AG04449 (cell line): ENCODE measurements at regions not wholly inside any gene's neighbourhood (a gene's known extent, or its start where the extent isn't known, plus 50 kb on each side); places are given as distances from the start of the nearest gene placed in this dataset.

ENCODE experiments used
- CTCF ChIA-PET: fragments of 350-600 bp; formaldehyde crosslinking; extraction: SDS; loops from one replicate; lab custom pipeline; 2021; ENCODE audit warnings: antibody characterized with exemption; lab: Yijun Ruan, JAX
- POLR2A ChIA-PET: fragments of 400-600, 350-600 bp; formaldehyde crosslinking; extraction: SDS; loops from one replicate; lab custom pipeline; 2020; ENCODE audit warnings: antibody characterized with exemption, inconsistent platforms; lab: Yijun Ruan, JAX
- DNase-seq: peaks from one replicate; pipeline ENCODE4 v3.0.0-alpha.2; 2010; ENCODE audit warnings: low read depth, low spot score
- H3K4me3 ChIP-seq: 2 replicates; pipeline ENCODE4 v1.5.1; 2011; ENCODE audit warnings: low read depth, mild to moderate bottlenecking, control low read depth, low read length
- TF ChIP-seq, protein P1 (sequence below): IDR thresholded peaks from one replicate; pipeline ENCODE4 v1.5.1; 2011; ENCODE audit warnings: mild to moderate bottlenecking, moderate library complexity, low read length, control low read depth, inconsistent platforms; ENCODE audit not compliant: insufficient read depth; ENCODE audit errors: missing control alignments

DNA sequence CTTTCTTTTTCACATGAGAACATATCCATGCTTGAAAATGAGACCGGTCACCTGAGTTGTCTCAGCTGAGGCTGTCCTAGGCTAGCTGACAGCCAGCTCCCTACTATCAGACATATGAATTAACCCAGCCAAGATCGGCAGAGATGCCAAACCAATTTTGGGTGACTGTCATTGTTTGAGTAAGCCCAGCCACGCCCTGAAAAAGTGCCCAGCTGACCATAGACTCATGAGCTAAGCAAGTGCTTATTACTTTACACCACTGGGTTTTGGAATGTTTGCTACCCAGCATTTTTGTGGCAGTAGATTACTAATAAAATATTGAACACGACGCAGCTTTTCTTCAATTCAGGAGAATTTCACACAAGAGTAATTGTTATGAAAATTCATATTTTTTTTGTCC, 265.2 kb upstream of the LYZL1 start:
- CTCF ChIA-PET, result interaction anchor here (1.3 to 2.6 kb wide), 2 partner anchors 11 to 28 kb away, joined by 3 to 7 read pairs; no protein-coding TSS in a partner anchor
- POLR2A ChIA-PET, result no interaction called here

DNA sequence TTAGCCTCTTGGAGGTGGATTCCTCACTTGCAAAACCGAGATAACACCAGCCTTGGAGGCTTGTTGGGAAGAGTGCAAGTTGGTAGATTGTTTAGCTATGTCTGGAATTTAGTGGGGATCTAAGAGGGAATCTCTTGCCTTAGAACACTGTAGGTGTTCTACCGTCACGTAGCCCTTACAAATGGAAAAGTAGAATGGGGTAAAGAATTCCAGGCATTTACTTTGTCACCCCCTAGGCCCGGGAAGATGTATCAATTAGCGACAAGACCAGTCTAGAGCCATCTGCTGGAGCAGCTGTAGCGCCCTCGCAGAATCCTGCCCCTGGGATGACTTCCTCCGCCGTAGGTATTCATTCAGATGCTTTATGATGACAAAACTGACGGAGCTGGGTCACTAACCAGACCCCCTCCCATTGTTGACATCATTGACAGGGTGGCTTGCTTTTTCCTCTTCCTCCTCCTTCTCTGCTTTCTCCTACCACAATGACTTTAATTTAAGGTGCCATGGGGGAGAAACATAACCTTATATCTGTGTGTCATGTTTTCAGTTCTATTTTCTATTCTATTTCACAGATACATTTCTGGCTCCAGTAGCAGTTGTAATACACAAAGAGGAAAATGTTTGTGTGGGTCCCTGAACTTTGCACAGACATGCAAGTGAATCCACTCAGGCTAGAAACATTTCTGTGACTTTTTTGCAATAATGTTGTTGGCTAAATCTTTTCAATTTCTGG, 262.6 kb upstream of the LYZL1 start:
- TF ChIP-seq, protein P1, sequence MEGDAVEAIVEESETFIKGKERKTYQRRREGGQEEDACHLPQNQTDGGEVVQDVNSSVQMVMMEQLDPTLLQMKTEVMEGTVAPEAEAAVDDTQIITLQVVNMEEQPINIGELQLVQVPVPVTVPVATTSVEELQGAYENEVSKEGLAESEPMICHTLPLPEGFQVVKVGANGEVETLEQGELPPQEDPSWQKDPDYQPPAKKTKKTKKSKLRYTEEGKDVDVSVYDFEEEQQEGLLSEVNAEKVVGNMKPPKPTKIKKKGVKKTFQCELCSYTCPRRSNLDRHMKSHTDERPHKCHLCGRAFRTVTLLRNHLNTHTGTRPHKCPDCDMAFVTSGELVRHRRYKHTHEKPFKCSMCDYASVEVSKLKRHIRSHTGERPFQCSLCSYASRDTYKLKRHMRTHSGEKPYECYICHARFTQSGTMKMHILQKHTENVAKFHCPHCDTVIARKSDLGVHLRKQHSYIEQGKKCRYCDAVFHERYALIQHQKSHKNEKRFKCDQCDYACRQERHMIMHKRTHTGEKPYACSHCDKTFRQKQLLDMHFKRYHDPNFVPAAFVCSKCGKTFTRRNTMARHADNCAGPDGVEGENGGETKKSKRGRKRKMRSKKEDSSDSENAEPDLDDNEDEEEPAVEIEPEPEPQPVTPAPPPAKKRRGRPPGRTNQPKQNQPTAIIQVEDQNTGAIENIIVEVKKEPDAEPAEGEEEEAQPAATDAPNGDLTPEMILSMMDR, result no peak
- DNase-seq, result no peak
- POLR2A ChIA-PET, result no interaction called here

More for the DNA sequence above, 265.2 kb upstream of the LYZL1 start:
- no peak overlapping the region for H3K4me3 ChIP-seq
- TF ChIP-seq, protein P1, result no peak
- DNase-seq, result no peak

DNA sequence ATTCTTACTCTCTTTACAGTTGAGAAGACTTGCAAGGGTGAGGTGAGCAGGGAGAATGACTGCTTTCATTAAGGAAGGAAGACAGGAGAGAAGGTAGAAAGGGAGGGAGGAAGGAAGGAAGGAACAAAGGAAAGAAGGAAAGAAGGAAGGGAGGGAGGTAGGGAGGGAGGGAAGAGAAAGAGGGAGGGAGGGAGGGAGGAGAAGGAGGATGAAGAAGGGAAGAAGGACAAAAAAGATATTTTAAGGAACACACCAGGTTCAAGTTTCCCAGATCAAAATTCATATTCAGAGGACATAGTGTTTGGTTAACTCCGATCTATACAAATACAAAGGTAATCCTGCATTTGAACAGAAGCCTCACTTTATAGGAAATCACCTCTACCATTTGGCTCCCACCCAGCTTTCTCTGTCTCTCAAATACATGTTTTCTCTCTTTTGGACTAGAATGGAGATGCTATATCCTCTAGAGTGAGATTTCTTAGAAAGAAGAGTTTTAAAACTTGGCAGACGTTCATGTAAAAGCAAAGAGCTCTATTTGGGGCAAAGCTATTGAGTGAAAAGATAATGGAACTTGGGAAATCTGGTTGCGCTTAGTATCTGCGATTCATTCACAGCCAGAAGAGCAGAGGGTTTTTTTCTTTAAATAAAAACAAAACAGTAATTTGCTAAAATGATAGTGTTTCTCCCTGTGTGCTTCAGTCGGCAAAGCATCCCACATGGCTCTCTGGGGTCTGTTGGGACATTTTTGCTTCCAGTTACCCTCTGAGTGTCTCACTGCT, 261.9 kb upstream of the LYZL1 start:
- ChIA-PET POLR2A (interaction anchor here (0.5 kb wide), 1 partner anchor 351 kb away, joined by 3 read pairs; no protein-coding TSS in a partner anchor), CTCF (interaction anchor here (0.7 to 2.5 kb wide), 2 partner anchors 277 to 363 kb away, joined by 4 to 8 read pairs; no protein-coding TSS in a partner anchor)
- no peak overlapping the region for H3K4me3 ChIP-seq
- no peak for DNase-seq
- TF ChIP-seq, protein P1, result no peak

More for the DNA sequence above, 262.6 kb upstream of the LYZL1 start:
- no peak overlapping the region for H3K4me3 ChIP-seq
- CTCF ChIA-PET, result interaction anchor here (1.8 kb wide), 1 partner anchor 363 kb away, joined by 5 read pairs; no protein-coding TSS in a partner anchor

DNA sequence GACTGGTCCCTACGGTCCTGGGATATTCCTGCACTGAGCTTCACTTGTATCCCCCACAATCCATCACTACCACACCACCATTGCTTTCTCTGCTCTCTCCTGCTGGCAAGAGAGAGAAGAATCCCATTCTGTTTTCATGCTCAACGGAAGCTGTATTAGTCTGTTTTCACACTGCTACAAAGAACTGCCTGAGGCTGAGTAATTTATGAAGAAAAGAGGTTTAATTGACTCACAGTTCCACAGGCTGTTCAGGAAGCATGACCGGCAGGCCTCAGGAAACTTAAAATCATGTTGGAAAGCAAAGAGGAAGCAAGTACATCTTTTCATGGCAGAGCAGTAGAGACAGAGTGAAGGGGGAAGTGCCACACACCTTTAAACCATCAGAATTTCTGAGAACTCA, 260.4 kb upstream of the LYZL1 start:
- ChIA-PET POLR2A (no interaction called here), CTCF (interaction anchor here (2.5 kb wide), 1 partner anchor 364 kb away, joined by 8 read pairs; no protein-coding TSS in a partner anchor)
- no peak for DNase-seq
- TF ChIP-seq, protein P1, result no peak
- no peak overlapping the region for H3K4me3 ChIP-seq

DNA sequence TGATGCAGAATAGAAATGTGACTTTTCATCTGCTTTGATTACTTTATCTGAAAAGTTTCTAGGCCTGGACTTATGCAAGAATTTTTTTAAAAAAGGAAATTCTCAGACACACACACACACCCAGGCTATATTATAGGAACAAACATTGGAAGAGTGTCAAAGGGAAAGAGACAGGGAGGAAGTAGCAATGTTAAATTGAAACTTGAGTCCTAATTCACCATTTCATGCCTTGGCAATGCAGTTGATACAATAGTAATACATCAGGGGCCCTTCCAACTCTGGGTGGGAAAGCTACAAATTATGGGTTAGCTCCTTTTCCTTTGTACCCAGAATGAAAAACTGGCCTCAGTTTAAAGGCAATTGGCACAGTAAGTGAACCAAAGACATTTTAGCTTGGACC, 258.0 kb upstream of the LYZL1 start:
- POLR2A ChIA-PET, result no interaction called here
- CTCF ChIA-PET, result interaction anchor here (1.0 to 1.1 kb wide), 2 partner anchors 8 to 40 kb away, joined by 3 to 5 read pairs; no protein-coding TSS in a partner anchor
- no peak overlapping the region for H3K4me3 ChIP-seq
- TF ChIP-seq, protein P1, result no peak
- no peak for DNase-seq
